OCI-LY7 (cell line): ENCODE measurements at regions not wholly inside any gene's neighbourhood (a gene's known extent, or its start where the extent isn't known, plus 50 kb on each side); places are given as distances from the start of the nearest gene placed in this dataset.

ENCODE experiments used
- BruUV-seq: library from RNA; stranded (reverse); fragments of 400-500 nt; replicated peaks from 2 replicates; lab custom pipeline; 2021; lab: Mats Ljungman, UMichigan
- CTCF ChIA-PET: fragments of 300-600 bp; sonication (Branson Sonifier 250); formaldehyde crosslinking; loops from one replicate; lab custom pipeline; 2022; ENCODE audit warnings: antibody characterized with exemption; ENCODE audit not compliant: unreplicated experiment; lab: Charles Lee
- POLR2A ChIA-PET: fragments of 300-600 bp; sonication (Branson Sonifier 250); formaldehyde crosslinking; loops from one replicate; lab custom pipeline; 2022; ENCODE audit warnings: antibody characterized with exemption; lab: Charles Lee
- DNase-seq: peaks from one replicate; pipeline ENCODE4 v3.0.0-alpha.2; 2015; ENCODE audit warnings: low spot score
- H2AFZ ChIP-seq: fragments of 200-600 bp; sonication (generic), shearing (Covaris generic); 2 replicates; pipeline ENCODE4 v1.6.1; 2014; ENCODE audit warnings: mild to moderate bottlenecking, antibody characterized with exemption, low read length, moderate library complexity
- H3K27ac ChIP-seq: fragments of 200-600 bp; sonication (generic); 2 replicates; pipeline ENCODE4 v1.5.1; 2014; ENCODE audit warnings: mixed run types, low read depth, mild to moderate bottlenecking, moderate library complexity, low read length, inconsistent platforms; ENCODE audit not compliant: poor library complexity, severe bottlenecking
- H3K36me3 ChIP-seq: fragments of 200-600 bp; sonication (generic); 2 replicates; pipeline ENCODE4 v1.6.1; 2014; ENCODE audit warnings: mild to moderate bottlenecking, antibody characterized with exemption, low read length, moderate library complexity, mixed read lengths; ENCODE audit not compliant: insufficient read depth
- H3K4me1 ChIP-seq: fragments of 200-600 bp; sonication (generic); 2 replicates; pipeline ENCODE4 v1.5.1; 2014; ENCODE audit warnings: mild to moderate bottlenecking, low read length; ENCODE audit not compliant: insufficient read depth, poor library complexity, severe bottlenecking
- H3K4me2 ChIP-seq: fragments of 200-600 bp; sonication (generic); 2 replicates; pipeline ENCODE4 v1.6.1; 2014; ENCODE audit warnings: mild to moderate bottlenecking, low read length
- H3K4me3 ChIP-seq: fragments of 200-600 bp; sonication (generic); 2 replicates; pipeline ENCODE4 v1.5.1; 2014; ENCODE audit warnings: mild to moderate bottlenecking, low read depth, low read length; ENCODE audit not compliant: poor library complexity, severe bottlenecking
- H3K79me2 ChIP-seq: fragments of 200-600 bp; sonication (generic); 2 replicates; pipeline ENCODE4 v1.6.1; 2016; ENCODE audit warnings: low read depth, mild to moderate bottlenecking, low read length, moderate library complexity, mixed read lengths; ENCODE audit not compliant: insufficient read depth
- H3K9me2 ChIP-seq: fragments of 200-600 bp; sonication (generic); 2 replicates; pipeline ENCODE4 v1.6.1; 2016; ENCODE audit warnings: mild to moderate bottlenecking, low read length, mixed read lengths; ENCODE audit not compliant: insufficient read depth
- H3K9me3 ChIP-seq: fragments of 200-600 bp; sonication (generic); 2 replicates; pipeline ENCODE4 v1.6.1; 2014; ENCODE audit warnings: mild to moderate bottlenecking, mixed run types, low read length, mixed read lengths
- H4K20me1 ChIP-seq: fragments of 200-600 bp; sonication (generic); 2 replicates; pipeline ENCODE4 v1.6.1; 2014; ENCODE audit warnings: mild to moderate bottlenecking, antibody characterized with exemption, low read length, moderate library complexity, mixed read lengths; ENCODE audit not compliant: insufficient read depth
- EZH2phosphoT487 ChIP-seq: fragments of 200-600 bp; sonication (generic); IDR thresholded peaks from 2 replicates; pipeline ENCODE4 v1.6.1; 2018; ENCODE audit warnings: low read depth, borderline replicate concordance, mild to moderate bottlenecking, mixed run types, antibody characterized with exemption, low read length, moderate library complexity, mixed read lengths
- intact Hi-C: fragments of 100-400 bp; cut with micrococcal nuclease; formaldehyde crosslinking; loops from one replicate; pipeline ENCODE4 v1.10.0; 2022; ENCODE audit not compliant: unreplicated experiment
- TF ChIP-seq, protein P1 (sequence below): fragments of 200-600 bp; sonication (generic); conservative IDR thresholded peaks from 2 replicates; pipeline ENCODE4 v1.5.1; 2014; ENCODE audit warnings: mild to moderate bottlenecking, antibody characterized with exemption, low read length, moderate library complexity, mixed read lengths

DNA sequence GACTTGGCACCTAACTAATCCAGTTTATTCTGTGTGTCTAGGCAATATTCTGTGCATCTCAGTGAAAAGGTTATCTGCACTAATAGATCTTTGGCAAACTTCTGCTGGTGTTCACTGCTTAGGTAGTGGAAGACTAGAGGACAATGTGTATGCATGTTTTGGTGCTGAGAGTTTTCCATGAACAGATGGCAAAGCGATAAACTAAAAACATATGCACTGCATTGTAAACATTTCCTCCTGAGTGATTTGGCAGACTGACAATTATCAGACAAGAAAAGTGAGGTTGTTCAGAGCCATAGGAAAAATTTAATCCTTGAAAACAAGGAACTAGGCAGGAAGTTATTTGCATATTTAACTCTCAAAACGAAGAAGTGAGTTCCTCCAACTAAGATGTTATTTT lies 400.4 kb downstream of the ATP23 start:
- no peaks in the 10 kb centered on the region for H3K4me1 ChIP-seq
- H4K20me1 ChIP-seq, result no peaks in the 10 kb centered on the region
- no peak overlapping the region for H3K4me2 ChIP-seq
- POLR2A ChIA-PET, result interaction anchor here (0.5 kb wide), 1 partner anchor 697 kb away, joined by 3 read pairs; no protein-coding TSS in a partner anchor
- H3K9me3 ChIP-seq, result no peaks in the 10 kb centered on the region
- TF ChIP-seq, protein P1, sequence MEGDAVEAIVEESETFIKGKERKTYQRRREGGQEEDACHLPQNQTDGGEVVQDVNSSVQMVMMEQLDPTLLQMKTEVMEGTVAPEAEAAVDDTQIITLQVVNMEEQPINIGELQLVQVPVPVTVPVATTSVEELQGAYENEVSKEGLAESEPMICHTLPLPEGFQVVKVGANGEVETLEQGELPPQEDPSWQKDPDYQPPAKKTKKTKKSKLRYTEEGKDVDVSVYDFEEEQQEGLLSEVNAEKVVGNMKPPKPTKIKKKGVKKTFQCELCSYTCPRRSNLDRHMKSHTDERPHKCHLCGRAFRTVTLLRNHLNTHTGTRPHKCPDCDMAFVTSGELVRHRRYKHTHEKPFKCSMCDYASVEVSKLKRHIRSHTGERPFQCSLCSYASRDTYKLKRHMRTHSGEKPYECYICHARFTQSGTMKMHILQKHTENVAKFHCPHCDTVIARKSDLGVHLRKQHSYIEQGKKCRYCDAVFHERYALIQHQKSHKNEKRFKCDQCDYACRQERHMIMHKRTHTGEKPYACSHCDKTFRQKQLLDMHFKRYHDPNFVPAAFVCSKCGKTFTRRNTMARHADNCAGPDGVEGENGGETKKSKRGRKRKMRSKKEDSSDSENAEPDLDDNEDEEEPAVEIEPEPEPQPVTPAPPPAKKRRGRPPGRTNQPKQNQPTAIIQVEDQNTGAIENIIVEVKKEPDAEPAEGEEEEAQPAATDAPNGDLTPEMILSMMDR, result no peak
- no peak for TF ChIP-seq EZH2phosphoT487
- no peak overlapping the region for H3K4me3 ChIP-seq
- CTCF ChIA-PET, result no interaction called here
- no TSS peak for BruUV-seq
- H2AFZ ChIP-seq, result no peak overlapping the region
- H3K79me2 ChIP-seq, result no peaks in the 10 kb centered on the region
- intact Hi-C loops, result no loop called here
- no peaks in the 10 kb centered on the region for H3K36me3 ChIP-seq
- no peak overlapping the region for H3K27ac ChIP-seq
- DNase-seq, result no peak
- H3K9me2 ChIP-seq, result no peaks in the 10 kb centered on the region

DNA sequence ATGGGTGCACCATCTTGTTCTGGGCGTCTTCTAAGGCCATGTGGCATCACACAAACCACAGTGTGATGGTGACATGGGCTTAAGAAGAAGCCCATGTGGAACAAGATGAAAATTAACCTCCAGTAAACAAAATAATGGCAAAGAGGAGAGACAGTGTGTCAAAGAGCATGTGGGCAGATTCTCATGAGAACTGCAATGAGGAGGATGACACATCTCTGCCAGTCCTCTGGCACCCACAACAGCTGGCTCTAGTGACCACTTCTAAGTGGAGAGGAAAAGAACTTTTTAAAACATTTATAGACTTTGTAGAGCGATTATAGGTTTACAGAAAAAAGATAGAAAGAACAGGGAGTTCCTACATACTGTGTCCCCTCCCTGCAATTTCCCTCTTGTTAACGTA lies 401.4 kb downstream of the ATP23 start:
- no peak for DNase-seq
- BruUV-seq, result no TSS peak
- H3K27ac ChIP-seq, result no peak overlapping the region
- TF ChIP-seq EZH2phosphoT487, result no peak
- TF ChIP-seq, protein P1, result no peak
- H3K36me3 ChIP-seq, result no peaks in the 10 kb centered on the region
- intact Hi-C loops, result no loop called here
- H3K9me3 ChIP-seq, result no peaks in the 10 kb centered on the region
- H3K4me3 ChIP-seq, result no peak overlapping the region
- H3K79me2 ChIP-seq, result no peaks in the 10 kb centered on the region
- no peak overlapping the region for H2AFZ ChIP-seq
- ChIA-PET POLR2A (interaction anchor here (0.5 kb wide), 1 partner anchor 377 kb away, joined by 3 read pairs; no protein-coding TSS in a partner anchor), CTCF (no interaction called here)
- H3K4me1 ChIP-seq, result no peaks in the 10 kb centered on the region
- no peak overlapping the region for H3K4me2 ChIP-seq
- H4K20me1 ChIP-seq, result no peaks in the 10 kb centered on the region
- no peaks in the 10 kb centered on the region for H3K9me2 ChIP-seq

DNA sequence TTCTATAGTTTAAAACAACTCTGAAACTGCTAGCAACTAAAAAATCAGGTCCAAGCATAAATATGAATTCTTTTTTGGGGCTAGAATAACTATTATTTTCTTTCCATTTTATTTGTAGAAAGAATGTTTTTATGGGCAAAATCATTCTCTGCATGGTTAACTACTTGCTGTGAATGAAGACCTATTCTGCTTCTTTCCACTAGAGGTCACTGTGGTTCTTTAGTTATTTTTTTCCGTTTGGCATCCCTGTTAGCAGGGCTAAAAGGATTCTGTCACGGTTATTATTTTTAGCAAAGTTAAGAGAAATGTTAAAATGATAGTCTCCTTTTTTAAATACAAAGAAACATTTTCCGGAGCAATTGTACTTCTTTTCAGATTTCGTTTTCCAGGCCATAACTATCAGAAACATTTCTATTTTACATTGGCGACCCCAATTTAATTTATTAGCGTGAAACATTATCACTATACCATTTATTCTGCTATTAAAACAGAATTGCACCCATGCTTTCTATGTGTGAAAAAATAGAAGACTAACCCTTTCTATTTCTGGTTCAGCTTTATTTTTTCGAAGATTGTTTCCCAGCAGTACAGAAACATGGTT lies 404.8 kb downstream of the ATP23 start:
- H3K36me3 ChIP-seq, result no peaks in the 10 kb centered on the region
- TF ChIP-seq, protein P1, result peak; percentile 95
- TF ChIP-seq EZH2phosphoT487, result no peak
- intact Hi-C loops, result loop anchor here (1.0 kb wide), 1 partner anchor 804 kb away; no protein-coding TSS in a partner anchor
- no peak overlapping the region for H2AFZ ChIP-seq
- H3K4me1 ChIP-seq, result no peaks in the 10 kb centered on the region
- no peak overlapping the region for H3K4me3 ChIP-seq
- BruUV-seq, result no TSS peak
- no peak overlapping the region for H3K4me2 ChIP-seq
- H3K27ac ChIP-seq, result no peak overlapping the region
- no peaks in the 10 kb centered on the region for H3K79me2 ChIP-seq
- peak; percentile 45 for DNase-seq
- POLR2A ChIA-PET, result interaction anchor here (0.7 kb wide), 1 partner anchor 57 kb away, joined by 4 read pairs; no protein-coding TSS in a partner anchor
- H4K20me1 ChIP-seq, result no peaks in the 10 kb centered on the region
- CTCF ChIA-PET, result interaction anchor here (0.8 kb wide), 1 partner anchor 254 kb away, joined by 3 read pairs; no protein-coding TSS in a partner anchor
- H3K9me2 ChIP-seq, result no peaks in the 10 kb centered on the region
- no peaks in the 10 kb centered on the region for H3K9me3 ChIP-seq
